TTC549 (cell line): ENCODE measurements at regions not wholly inside any gene's neighbourhood (a gene's known extent, or its start where the extent isn't known, plus 50 kb on each side); places are given as distances from the start of the nearest gene placed in this dataset.
"Not testable (repeated sequence)": the region's sequence is repeated elsewhere in the genome, so short reads cannot be mapped to it uniquely, and the experiment has no call there.

Experiments used
- FAIRE-seq: peaks from 2 replicates; lab custom pipeline; 2012; peaks lifted over from hg19 to GRCh38; lab: Jason Lieb, UNC

- FAIRE-seq: no peak
These were observed 81.9 kb downstream of the TMEM18 start for GRCh38 chr2:595141-595815.

- no peak for FAIRE-seq
These were observed 82.8 kb downstream of the TMEM18 start for GRCh38 chr2:594297-594949.

GRCh38 chr2:593356-594026 is 83.7 kb downstream of the TMEM18 start:
- FAIRE-seq: no peak

GRCh38 chr2:592737-593136 is 84.5 kb downstream of the TMEM18 start:
- no peak for FAIRE-seq

- FAIRE-seq: no peak
These were observed 86.7 kb downstream of the TMEM18 start for GRCh38 chr2:590214-591175.

GRCh38 chr2:589281-590130 is 87.7 kb downstream of the TMEM18 start:
- no peak for FAIRE-seq

GRCh38 chr2:588074-588645 is 89.0 kb downstream of the TMEM18 start:
- FAIRE-seq: no peak

GRCh38 chr2:587087-587960 is 89.9 kb downstream of the TMEM18 start:
- FAIRE-seq: no peak

- FAIRE-seq: no peak
These were observed 90.5 kb downstream of the TMEM18 start for GRCh38 chr2:586641-587076.

- no peak for FAIRE-seq
These were observed 92.1 kb downstream of the TMEM18 start for GRCh38 chr2:584863-585823.

GRCh38 chr2:583666-584065 is 93.5 kb downstream of the TMEM18 start:
- no peak for FAIRE-seq

- no peak for FAIRE-seq
These were observed 94.2 kb downstream of the TMEM18 start for GRCh38 chr2:582792-583528.

- FAIRE-seq: not testable (repeated sequence)
These were observed 94.9 kb downstream of the TMEM18 start for GRCh38 chr2:582289-582688.

GRCh38 chr2:579961-580360 is 97.2 kb downstream of the TMEM18 start:
- FAIRE-seq: no peak

- no peak for FAIRE-seq
These were observed 97.8 kb downstream of the TMEM18 start for GRCh38 chr2:579351-579886.

- FAIRE-seq: no peak
These were observed 100.9 kb downstream of the TMEM18 start for GRCh38 chr2:576292-576691.

GRCh38 chr2:575727-576236 is 101.4 kb downstream of the TMEM18 start:
- no peak for FAIRE-seq
